ENCODE measurements at regions not wholly inside any gene's neighbourhood (a gene's known extent, or its start where the extent isn't known, plus 50 kb on each side); places are given as distances from the start of the nearest gene placed in this dataset.

DNA sequence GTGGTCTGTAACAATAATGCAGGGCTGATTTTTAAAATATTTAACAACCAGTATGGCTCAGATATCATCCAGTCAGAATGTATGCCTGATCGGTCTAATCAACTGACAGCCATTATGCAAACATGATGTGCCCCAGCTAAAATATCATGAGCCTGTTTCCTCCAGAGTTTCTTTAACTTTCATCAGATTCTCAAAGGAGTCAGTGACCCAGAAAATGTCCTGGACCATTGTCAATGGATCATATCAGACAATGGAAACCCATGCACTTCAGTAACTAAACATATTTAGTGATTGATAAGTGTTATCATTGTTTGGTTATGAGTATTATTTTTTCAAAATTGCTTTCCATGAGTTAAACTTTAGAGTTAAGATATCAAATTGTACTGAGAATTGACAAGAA lies 173.5 kb downstream of the LMBRD1 start:
- Histone ChIP-seq H3K36me3 (ENCODE audit: insufficient read depth in 1 of 2, low read depth in 1 of 2) (no peaks in the 10 kb centered on the region), H3K27ac (no peak overlapping the region), H3K9me3 (no peaks in the 10 kb centered on the region), H3K27me3 (ENCODE audit: insufficient read depth in 3 of 3, low read length in 2 of 3) (no peaks in the 10 kb centered on the region), H3K4me3 (no peak overlapping the region), H3K4me1 (no peaks in the 10 kb centered on the region)
- intact Hi-C loops (cut with DNase I) = no loop called here
- WGBS, 3 donors = 28 to 79% (median 56%) methylated on average over 1 of the region's 1 CpG
- ATAC-seq (no peak), DNase-seq (no peak)
- TF ChIP-seq CTCF (IDR thresholded peaks at IDR 0.05) = no peak

- Histone ChIP-seq H3K27me3 (ENCODE audit: insufficient read depth in 3 of 3, low read length in 2 of 3) (no peaks in the 10 kb centered on the region), H3K36me3 (ENCODE audit: insufficient read depth in 1 of 2, low read depth in 1 of 2) (no peaks in the 10 kb centered on the region), H3K9me3 (no peaks in the 10 kb centered on the region), H3K4me3 (no peak overlapping the region), H3K27ac (no peak overlapping the region), H3K4me1 (no peaks in the 10 kb centered on the region)
- ATAC-seq = no peak
- intact Hi-C loops (cut with DNase I) = no loop called here
- no peak for DNase-seq
- WGBS, 3 donors = 26 to 39% (median 30%) methylated on average over 2 of the region's 2 CpGs
- TF ChIP-seq CTCF (IDR thresholded peaks at IDR 0.05) = no peak
Measured at GRCh38 chr6:69622924-69623323, 173.9 kb downstream of the LMBRD1 start.

GRCh38 chr6:69622230-69622629 lies 174.6 kb downstream of the LMBRD1 start:
- no peaks in the 10 kb centered on the region for H3K4me1 ChIP-seq
- H3K27ac ChIP-seq = no peak overlapping the region
- intact Hi-C loops (cut with DNase I) = no loop called here
- H3K36me3 ChIP-seq (ENCODE audit: insufficient read depth in 1 of 2, low read depth in 1 of 2) = no peaks in the 10 kb centered on the region
- no peak overlapping the region for H3K4me3 ChIP-seq
- DNase-seq = no peak
- no peak for ATAC-seq
- no peaks in the 10 kb centered on the region for H3K9me3 ChIP-seq
- H3K27me3 ChIP-seq (ENCODE audit: insufficient read depth in 3 of 3, low read length in 2 of 3) = no peaks in the 10 kb centered on the region
- TF ChIP-seq CTCF (IDR thresholded peaks at IDR 0.05) = no peak
- WGBS, 3 donors = 30 to 32% (median 30%) methylated on average over 3 of the region's 3 CpGs

DNA sequence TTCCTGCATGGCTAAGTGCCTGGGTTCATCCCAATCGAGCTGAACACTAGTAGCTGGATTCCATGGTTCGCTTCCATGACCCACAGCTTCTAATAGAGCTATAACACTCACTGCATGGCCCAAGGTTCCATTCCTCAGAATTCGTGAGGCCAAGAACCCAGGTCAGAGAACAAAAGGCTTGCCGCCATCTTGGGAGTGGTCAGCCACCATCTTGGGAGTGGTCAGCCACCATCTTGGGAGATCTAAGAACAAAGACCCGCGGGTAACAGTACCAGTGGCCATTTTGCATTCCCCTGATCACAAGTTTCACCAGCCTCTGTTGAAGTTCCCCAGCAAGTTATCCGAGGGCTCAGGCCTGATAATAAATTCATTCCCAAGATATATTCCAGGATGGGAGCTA lies 179.6 kb downstream of the LMBRD1 start:
- Histone ChIP-seq H3K36me3 (ENCODE audit: insufficient read depth in 1 of 2, low read depth in 1 of 2) (no peaks in the 10 kb centered on the region), H3K9me3 (no peaks in the 10 kb centered on the region), H3K4me3 (no peak overlapping the region), H3K27ac (no peak overlapping the region), H3K27me3 (ENCODE audit: insufficient read depth in 3 of 3, low read length in 2 of 3) (no peaks in the 10 kb centered on the region), H3K4me1 (no peaks in the 10 kb centered on the region)
- DNase-seq = no peak
- TF ChIP-seq CTCF (IDR thresholded peaks at IDR 0.05) = no peak
- intact Hi-C loops (cut with DNase I) = no loop called here
- WGBS, 3 donors = 83 to 85% (median 85%) methylated on average over 7 of the region's 7 CpGs
- no peak for ATAC-seq

- no peak for ATAC-seq
- Histone ChIP-seq H3K27ac (no peak overlapping the region), H3K27me3 (ENCODE audit: insufficient read depth in 3 of 3, low read length in 2 of 3) (no peaks in the 10 kb centered on the region)
Measured at GRCh38 chr6:69609836-69610472, 186.9 kb downstream of the LMBRD1 start.

More at GRCh38 chr6:69609836-69610472, 186.9 kb downstream of the LMBRD1 start:
- Histone ChIP-seq H3K9me3 (no peaks in the 10 kb centered on the region), H3K4me3 (no peak overlapping the region), H3K36me3 (ENCODE audit: insufficient read depth in 1 of 2, low read depth in 1 of 2) (no peaks in the 10 kb centered on the region), H3K4me1 (no peaks in the 10 kb centered on the region)
- intact Hi-C loops (cut with DNase I) = no loop called here
- no peak for DNase-seq
- 72 to 78% (median 77%) methylated on average over 2 of the region's 2 CpGs for WGBS, 3 donors
- no peak for TF ChIP-seq CTCF (IDR thresholded peaks at IDR 0.05)
